ENCODE measurements at regions not wholly inside any gene's neighbourhood (a gene's known extent, or its start where the extent isn't known, plus 50 kb on each side); places are given as distances from the start of the nearest gene placed in this dataset.
"Not testable (repeated sequence)": the region's sequence is repeated elsewhere in the genome, so short reads cannot be mapped to it uniquely, and the experiment has no call there.

DNA sequence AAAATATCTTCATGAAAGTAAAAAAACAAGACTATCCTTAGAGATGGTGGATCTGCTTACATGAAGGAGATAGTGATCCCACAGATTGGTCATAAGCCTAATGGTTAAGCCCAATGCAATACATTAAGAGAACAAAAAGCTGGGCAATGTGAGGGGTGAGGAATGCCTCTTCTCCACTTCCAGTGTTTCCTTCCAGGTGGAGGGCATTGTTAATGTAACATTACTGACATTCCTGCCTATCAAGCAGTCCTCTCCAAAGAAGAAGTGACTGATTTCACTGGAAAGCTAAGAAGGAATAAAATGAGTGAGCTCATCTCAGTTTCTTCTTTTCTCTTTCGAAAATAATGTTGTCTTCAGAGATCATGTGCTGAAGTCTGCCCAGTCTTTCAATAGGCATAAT, 207.8 kb downstream of the RAB38 start:
- no peak for DNase-seq

DNA sequence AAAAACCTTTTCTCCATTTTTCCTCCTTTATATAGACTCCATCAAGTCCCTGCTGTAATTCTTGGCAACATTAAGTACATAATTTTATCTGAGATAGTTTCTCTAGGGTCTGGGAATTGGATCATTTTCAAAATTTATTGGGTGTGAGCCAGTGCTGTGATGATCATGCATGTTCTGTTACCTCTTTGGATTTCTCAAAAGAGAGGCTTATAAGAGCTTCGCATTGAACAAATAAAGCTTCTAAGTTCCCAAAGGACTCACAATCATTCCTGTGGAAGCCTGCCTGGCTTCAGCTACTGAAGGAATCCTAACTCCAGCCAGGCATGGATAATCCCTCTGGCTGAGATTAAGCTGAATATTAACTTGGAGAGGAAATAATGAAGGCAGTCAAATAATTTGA, 208.5 kb downstream of the RAB38 start:
- no peak for DNase-seq

DNA sequence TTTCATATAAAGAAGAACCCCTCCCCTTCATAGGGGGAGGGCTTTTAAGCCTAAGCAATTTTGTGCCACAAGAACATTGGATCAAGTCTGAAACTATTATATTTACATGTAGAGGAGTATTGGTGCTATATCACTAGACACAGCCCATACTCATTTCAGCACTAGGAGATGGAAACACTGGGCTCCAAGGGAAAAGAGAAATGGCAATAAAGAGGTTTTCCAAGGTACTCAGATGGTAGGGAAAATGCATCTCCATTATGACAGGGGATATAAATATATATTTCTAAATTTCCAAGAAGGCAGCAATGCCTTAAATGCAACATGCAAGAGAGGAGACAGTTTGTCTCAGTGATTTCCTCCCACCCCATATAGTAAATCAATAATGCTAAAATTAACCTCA, 209.0 kb downstream of the RAB38 start:
- DNase-seq = no peak

DNA sequence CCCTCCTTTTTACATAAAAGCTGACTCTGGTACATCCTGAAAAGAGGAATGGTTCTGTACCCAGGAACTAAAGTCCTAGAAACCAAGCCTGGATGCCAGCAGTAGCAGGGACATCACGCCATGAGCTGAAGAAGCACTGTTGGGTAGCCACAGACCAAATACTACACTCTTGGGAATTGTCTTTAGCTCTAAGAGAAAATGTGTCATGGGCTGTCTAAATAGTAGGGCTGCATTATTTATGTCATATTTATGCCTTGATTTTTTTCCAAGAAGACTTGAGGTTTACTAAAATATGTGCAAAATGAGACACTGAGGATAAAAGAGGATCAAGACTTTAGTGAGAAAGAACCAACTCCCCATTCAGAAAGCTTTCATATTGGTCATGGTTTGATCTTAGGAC, 213.6 kb downstream of the RAB38 start:
- DNase-seq = no peak

DNA sequence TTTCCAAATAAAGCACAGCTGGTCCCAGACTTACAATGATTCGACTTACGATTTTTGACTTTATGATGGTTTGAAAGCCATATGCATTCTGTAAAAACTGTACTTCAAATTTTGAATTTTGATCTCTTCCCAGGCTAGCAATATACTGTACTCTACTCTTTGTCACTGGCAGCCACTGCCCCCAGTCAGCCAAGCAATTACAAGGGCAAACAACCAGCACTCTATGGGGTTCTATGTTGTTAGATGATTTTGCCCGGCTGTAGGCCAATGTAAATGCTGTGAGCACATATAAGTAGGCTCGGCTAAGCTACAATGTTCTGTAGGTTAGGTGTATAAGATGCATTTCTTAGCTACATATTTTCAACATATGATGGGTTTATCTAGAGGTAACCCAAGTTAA, 217.3 kb downstream of the RAB38 start:
- DNase-seq = no peak

DNA sequence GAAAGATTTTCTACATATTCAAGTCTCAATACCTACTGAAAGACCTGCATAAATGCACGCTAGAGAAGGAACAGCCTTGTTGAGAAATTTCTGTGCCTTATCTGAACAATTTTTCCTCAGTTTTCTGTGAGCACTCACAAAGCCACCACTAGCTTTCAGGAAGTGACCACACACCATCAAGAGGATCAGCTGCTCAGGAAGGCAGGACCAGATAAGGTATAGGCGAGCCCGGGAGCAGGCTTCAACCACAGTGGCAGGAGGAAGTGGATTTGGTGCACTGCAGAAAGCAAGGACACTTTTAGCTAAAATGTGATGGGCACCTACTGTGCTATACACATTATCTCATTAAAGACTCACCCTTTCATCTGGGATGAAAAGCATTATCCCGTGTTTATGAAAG, 220.8 kb downstream of the RAB38 start:
- DNase-seq = no peak

DNA sequence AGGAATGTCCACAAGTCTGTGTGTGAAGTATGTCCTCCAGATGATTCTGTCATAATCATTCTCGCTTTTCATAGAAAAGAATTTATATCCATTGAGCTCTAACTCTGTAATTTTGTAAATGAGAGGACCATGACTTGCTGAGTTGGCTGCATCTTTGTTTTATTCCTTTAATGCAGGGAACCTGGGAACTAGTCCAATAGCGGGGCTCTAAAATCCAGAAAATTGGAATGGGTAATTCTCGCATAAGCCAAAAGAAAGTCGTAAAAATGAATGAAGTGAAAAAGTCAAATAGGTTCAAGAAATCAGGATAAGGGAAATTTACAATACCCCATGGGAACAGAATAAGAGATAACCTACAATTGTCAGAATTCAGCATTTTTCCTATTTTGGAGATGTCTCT, 232.5 kb downstream of the RAB38 start:
- DNase-seq = no peak

DNA sequence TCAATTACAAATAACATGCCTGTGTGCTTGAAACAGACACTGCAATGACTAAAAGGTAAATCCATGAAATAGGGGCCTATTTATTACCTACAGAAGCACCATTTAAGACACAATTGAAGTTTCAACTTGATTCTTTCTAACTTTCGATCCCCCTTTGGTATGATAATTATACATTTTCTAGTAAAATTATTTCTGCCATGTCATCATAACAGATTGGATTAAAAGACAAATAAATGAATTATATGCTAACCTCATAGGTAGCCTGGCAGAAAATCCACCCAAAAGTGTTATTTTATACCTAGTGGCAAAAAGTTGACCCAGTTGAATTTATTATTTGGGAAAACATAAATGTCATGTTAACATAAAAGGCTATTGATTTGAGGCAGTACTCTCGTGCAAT, 241.1 kb downstream of the RAB38 start:
- DNase-seq = no peak

DNA sequence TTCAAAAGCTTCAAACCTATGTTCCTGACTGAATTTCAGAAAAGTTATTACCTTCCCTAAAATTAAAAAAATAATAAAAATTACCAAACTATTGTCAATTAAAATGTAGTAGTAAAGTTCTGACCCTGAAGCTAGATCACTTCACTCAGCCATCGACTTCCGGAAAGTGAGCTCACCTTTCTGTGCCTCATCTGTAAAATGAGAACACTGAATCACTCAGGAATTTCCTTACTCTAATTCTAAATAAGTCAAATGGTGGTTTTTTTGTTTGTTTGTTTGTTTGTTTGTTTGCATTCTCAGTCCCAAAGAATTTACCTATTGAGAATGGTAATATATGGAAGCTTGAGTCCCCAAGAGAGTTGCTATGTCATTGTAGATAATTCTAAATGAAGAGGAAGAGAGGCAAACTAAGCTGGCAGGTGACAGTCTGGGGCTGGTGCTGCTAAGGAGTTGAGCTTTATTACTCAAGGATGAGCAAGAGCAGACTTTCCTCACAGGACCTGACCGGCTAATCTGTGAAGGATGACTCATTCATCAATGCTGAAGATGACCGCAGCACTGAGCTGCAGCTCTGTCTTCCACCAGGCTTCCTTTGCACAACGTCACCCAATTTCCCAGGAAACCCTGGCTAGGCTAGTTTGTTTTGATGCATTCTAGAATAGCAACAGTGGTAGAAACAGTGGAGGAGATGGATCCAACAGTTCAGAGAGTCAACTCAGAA, 248.8 kb downstream of the RAB38 start:
- DNase-seq = no peak

DNA sequence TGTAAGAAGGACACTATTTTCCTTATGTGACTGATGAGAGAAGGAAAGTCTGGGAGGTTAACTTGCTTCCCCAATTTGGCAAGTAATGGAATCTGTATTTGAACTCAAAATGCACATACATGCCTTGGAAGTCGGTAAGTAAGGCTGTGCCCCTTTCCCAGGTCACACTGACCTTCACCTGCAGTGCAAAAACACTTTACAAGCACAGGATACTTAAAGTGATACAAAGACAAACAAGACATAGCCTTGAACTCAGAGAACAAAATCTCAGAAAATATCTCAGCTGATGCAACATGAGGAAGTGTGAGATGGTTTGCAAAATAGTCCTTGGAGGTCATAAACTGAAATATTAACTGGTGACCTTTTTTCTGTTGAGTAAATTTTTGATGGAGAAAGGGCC, 251.1 kb downstream of the RAB38 start:
- no peak for DNase-seq

DNA sequence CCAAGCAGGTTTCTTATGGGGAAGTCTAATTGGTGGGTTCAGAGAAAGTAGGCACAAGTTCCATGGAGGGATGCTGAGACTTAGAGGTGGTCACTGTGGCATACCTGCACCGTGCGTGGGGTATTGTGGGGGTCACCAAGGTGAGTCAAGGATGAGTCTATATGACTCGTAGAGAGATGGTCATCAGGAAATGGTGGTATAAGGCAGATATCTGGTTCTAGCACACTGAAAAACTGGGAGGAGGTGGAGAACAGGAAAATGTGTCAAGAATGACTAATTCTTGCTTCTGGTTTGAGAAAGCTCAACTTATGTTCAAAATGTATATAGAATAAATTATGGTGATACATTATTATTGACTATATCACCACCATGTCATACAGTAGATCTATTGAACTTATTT, 258.1 kb downstream of the RAB38 start:
- DNase-seq = no peak

DNA sequence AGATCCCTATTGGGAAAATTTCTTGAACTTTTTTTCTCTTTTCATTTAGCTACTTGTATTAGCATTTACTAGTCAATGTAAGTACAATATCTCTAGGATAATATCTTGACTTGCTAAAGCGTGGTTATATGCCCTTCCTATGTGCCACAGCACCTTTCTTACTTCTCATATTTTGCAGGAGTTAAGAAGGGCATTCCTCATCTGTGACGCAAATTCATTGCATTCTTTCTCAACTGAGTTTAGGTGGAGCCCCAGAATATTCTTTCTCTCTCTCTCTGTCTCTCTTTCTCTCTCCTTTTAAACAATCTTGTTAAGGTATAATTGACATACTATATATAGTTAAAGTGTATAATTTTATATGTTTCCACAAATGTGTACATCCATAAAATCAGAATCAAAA, 266.1 kb downstream of the RAB38 start:
- no peak for DNase-seq

DNA sequence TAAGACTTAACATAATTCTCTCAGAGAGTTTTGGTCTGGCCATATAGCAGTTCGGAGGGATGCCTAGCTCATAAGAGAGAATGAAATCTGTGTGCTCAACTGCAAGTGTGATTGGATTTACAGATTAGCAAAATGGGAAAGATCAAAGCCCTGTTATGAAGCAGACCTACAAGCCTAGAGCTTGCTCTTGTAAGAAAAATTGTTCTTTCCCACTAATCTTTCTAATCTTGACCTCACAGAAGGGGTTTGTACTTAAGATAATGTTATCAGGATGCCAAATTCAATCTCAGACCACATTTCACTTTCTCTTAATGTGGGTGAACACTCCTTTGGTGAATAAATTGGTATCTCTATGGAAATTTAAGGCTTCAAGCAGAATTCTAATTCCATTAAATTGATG, 267.2 kb downstream of the RAB38 start:
- no peak for DNase-seq

DNA sequence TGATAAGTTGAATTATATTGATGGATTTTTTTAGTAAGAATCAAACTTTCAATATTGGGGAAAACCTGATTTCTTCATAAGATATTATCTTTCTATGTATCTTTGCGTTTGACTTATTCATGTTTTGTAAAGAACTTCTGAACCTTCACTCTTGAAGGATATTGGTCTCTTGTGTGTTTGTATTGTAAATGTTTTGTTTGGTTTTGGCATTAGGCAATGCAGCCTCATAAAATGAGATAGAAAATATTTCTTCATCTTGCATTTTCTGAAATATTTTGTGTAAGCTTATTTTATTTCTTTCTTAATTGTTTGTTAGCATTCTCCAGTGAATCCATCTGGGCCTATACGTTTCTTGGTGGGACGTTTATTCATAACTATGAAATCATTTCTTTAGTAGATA, 271.9 kb downstream of the RAB38 start:
- no peak for DNase-seq

DNA sequence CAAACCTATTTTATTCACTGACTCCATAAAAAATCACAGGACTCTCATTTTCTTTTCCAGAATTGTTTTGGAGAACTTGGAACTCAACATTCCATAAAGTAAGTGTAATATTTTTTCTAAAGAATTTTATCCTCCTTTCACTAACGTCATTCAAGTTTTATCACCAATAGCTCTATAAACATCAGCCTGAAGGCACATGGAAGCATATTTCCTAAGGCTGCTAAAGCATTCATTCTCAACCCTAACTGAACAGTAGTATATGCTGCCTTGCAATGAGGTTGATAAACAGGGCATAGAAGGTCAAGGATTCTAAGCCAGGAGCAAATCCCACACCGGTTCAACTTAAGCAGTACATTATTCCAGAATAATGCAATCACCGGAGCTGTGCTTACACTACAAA, 273.9 kb downstream of the RAB38 start:
- DNase-seq = no peak

DNA sequence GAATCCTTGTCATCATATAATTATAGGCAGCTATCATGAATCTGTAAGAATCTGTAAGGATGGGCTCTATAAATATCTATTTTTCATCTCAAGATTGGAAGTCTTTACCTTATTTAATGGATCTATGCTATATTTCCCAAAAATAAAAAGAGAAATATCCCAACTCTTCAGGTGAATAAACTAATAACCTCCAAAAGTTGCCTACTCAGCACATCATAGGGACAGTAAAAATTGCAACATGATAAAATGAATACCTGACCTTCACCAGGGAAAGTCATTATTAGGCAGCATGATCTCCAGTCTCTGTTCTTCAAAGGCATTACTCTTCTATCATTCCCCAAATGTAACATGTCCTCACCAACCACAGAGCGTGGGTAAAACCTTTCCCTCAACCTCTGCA, 277.3 kb downstream of the RAB38 start:
- no peak for DNase-seq

DNA sequence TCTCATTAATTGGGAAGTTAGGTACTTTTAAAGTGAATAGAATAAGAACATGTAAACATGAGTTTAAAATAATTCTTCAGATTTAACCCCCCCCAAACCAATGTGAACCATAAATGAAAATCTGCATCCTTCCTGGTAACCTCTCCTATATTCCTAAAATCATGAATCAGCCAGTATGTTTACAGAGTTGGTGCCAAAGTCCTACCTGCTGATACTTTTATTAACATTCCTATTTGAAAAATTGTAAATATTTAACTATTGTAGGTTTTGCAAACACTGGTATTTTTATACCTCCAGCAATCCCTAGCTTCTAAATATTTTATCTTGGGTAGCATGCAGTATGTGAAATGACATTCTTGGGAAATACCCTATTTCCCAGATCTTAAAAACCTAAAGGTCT, 278.2 kb downstream of the RAB38 start:
- DNase-seq = no peak

DNA sequence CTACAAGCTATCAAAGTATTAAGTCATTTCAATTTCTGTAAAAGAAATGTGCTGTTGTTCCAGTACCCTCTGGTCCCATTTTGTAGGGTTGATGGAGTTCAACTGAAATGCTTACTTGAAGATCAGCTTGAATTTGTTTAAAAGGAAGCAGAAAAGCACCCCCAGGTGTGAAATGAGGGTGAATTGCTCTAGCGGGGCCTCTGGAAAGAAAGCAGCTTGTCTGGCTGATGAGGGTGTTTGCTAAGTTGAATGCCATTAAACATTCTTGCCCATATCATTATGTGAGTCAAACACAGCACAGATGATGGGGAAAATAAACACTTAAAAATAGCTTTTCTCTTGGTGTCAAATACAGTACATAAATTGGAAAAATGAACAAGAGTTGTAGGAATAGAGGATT, 280.3 kb downstream of the RAB38 start:
- DNase-seq = no peak

DNA sequence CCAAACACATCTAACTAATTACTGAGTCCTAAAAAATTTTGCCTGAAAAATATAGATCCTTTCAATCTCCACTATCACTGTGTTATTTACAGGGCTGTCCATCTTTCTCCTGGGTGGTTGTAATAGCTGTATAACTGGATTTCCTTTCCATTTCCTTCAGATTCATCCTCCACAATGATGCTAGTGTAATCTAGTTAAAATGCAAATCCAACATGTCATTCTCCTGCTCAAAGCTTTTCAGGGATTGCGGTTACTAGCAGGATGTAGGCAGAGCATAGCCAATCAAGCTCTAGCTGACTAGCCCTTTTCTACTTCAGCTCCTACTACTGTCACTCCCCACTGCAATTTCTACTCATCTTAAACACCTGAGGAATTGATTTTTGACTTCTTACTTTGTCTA, 283.0 kb downstream of the RAB38 start:
- DNase-seq = no peak

DNA sequence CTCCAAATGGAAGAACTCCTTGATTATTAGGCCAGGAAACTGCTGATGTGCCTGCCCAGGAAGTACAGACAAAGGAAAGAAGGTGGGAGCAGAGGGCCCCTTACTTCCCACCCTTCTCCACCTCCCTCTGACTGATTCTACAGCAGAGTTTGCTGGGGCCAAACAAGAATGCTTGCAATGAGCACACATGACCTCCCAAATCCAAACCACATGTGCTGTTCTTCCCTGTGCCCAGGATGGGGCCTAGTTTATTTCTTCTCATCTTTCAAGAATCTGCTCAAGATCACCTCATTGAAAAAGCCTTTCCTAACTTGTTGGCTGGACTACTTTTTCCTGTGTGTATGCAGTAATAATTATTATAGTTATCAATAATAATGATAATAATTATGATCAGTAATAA, 286.1 kb downstream of the RAB38 start:
- no peak for DNase-seq

DNA sequence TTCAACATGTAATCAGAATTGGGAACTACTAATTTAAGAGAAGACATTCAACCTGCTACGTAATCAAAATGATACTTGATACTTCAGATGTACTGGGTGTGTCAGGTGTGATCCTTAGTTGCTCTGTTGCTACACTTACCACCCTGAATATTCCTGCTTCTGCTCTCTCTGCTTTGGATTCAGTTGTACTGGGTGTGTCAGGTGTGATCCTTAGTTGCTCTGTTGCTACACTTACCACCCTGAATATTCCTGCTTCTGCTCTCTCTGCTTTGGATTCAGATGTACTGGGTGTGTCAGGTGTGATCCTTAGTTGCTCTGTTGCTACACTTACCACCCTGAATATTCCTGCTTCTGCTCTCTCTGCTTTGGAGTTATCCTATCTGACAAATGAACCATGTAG, 290.2 kb downstream of the RAB38 start:
- DNase-seq = not testable (repeated sequence)

DNA sequence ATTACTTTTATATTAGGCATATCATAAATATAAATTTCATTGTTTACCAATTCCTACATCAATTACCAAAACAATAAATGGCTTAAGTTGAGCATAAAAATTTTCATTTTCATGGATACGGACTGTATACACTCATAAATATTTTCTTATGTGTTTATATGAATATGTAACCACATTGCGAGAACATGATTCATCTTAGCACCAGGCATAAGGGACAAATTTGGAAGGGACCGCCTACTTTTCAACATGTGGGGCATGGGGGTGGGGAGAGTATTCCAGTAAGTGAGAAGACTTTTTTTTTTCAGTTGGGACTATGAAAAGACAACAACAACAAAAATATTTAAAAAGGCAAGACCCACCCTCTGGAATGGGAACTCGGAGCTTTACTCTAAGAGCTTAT, 296.1 kb downstream of the RAB38 start:
- DNase-seq = no peak

DNA sequence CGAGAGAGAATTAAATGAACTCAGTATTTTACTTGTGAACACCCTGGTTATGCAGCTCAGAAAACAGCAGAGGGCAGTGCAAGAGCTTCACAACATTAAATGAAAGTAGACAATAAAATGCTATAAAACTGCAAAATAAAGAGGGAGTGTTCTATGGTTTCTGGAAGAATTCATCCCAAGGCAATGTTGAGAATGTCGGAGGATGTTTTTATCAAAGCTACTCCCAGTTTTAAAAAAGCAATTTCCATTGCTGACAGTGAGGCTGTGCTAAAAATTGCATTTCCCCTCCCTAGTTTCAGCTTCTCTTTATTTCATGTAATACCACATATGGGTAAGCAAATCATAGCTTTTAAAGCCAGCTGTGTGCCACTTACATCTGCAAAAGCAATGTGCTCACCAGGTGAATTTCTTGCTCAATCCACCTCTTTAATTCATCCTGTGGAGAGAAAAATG, 296.8 kb downstream of the RAB38 start:
- DNase-seq = no peak

DNA sequence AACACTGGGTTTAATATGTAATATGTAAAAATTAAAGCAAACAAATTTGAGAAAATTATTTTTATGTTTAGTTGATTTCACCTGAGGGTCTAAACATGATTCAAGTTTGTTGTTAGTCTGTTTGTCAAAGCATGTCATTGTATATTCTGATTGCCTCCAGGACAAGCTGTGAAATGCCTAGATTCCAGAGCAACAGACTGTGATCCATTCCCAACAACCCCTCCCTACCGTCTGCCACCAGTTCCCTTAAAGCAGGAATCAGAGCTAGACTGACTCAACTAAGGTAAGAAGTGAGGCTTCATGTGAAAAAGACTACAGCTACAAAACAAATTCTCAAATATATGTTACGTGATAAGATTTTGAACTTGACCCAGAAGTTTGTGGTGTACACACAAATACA, 304.2 kb downstream of the RAB38 start:
- DNase-seq = no peak

DNA sequence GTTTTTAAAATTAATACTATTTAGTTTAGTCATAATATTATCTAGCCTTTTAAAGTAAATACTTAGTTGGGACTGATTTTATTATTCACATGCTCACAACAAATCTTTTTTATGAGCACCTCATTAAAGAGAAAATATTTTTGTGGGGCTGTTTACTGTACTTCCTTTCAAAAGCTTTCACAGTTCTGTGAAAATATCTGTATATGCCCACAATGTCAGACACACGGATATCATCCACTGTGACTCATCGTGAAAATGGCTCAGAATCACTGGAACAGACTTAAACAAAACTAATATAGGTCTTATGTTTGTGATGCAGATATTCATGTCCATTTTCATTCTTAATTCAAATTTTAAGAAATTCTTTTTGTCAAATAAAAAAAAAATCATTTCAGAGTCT, 305.2 kb downstream of the RAB38 start:
- DNase-seq = no peak

DNA sequence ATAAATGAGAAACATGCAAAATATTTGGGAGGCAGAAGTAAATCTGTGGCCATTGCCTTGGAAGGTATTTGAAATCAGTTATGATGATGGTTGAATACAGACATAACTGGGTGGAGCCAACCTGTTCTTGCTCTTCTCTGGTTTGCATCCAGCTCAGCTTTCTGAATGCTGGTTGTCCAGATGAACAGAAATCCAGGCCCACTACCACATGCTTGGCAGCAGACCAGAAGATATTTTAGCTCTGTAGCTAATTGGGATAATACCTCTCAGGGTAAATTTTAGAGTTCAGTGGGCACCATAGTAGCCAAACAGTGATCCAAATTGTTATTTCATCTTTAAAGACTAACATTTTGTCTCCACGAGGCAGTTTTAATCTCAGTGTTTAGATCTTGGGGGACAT, 308.3 kb downstream of the RAB38 start:
- no peak for DNase-seq
